GM10266 (cell line): ENCODE measurements at regions not wholly inside any gene's neighbourhood (a gene's known extent, or its start where the extent isn't known, plus 50 kb on each side); places are given as distances from the start of the nearest gene placed in this dataset.

Experiments
- DNase-seq: peaks from one replicate; pipeline ENCODE4 v3.0.0; 2012; ENCODE audit errors: extremely low spot score
- CTCF ChIP-seq: IDR thresholded peaks from 2 replicates; pipeline ENCODE4 v1.5.1; 2012; ENCODE audit warnings: mild to moderate bottlenecking, low read depth; ENCODE audit not compliant: control insufficient read depth, insufficient read depth; ENCODE audit errors: missing control alignments

GRCh38 chr2:19540739-19541525, 182.5 kb upstream of the OSR1 start:
- no peak for DNase-seq
- no peak for TF ChIP-seq CTCF

- DNase-seq = no peak
- no peak for TF ChIP-seq CTCF
Observed at GRCh38 chr2:19538411-19538963, 180.1 kb upstream of the OSR1 start.

- TF ChIP-seq CTCF = no peak
- no peak for DNase-seq
Observed at GRCh38 chr2:19536136-19536535, 177.7 kb upstream of the OSR1 start.

GRCh38 chr2:19532547-19533196, 174.2 kb upstream of the OSR1 start:
- no peak for TF ChIP-seq CTCF
- no peak for DNase-seq

- no peak for DNase-seq
- TF ChIP-seq CTCF = no peak
Observed at GRCh38 chr2:19529677-19530076, 171.3 kb upstream of the OSR1 start.

- TF ChIP-seq CTCF = no peak
- no peak for DNase-seq
Observed at GRCh38 chr2:19527771-19528170, 169.3 kb upstream of the OSR1 start.

GRCh38 chr2:19525313-19525712, 166.9 kb upstream of the OSR1 start:
- no peak for DNase-seq
- TF ChIP-seq CTCF = no peak
